Endothelial cell (in vitro differentiated cells): ENCODE measurements at regions not wholly inside any gene's neighbourhood (a gene's known extent, or its start where the extent isn't known, plus 50 kb on each side); places are given as distances from the start of the nearest gene placed in this dataset.

Source experiments
- DNase-seq: peaks from one replicate; pipeline ENCODE4 v3.0.0; 2021; ENCODE audit warnings: low spot score
- H3K27ac Mint-ChIP-seq: one replicate; pipeline ENCODE4 v1.8.0; 2021; ENCODE audit warnings: mixed read lengths, inconsistent platforms; ENCODE audit not compliant: unreplicated experiment
- H3K27me3 Mint-ChIP-seq: one replicate; pipeline ENCODE4 v1.8.0; 2021; ENCODE audit warnings: mild to moderate bottlenecking, moderate library complexity, mixed read lengths, inconsistent platforms; ENCODE audit not compliant: unreplicated experiment
- H3K36me3 Mint-ChIP-seq: one replicate; pipeline ENCODE4 v1.8.0; 2021; ENCODE audit warnings: mild to moderate bottlenecking, low read depth, mixed read lengths, inconsistent platforms; ENCODE audit not compliant: unreplicated experiment
- H3K4me1 Mint-ChIP-seq: one replicate; pipeline ENCODE4 v1.8.0; 2021; ENCODE audit warnings: mild to moderate bottlenecking, mixed read lengths, inconsistent platforms; ENCODE audit not compliant: unreplicated experiment
- H3K4me3 Mint-ChIP-seq: one replicate; pipeline ENCODE4 v1.8.0; 2021; ENCODE audit warnings: mild to moderate bottlenecking, mixed read lengths, inconsistent platforms; ENCODE audit not compliant: unreplicated experiment
- H3K9me3 Mint-ChIP-seq: one replicate; pipeline ENCODE4 v1.8.0; 2021; ENCODE audit warnings: mixed read lengths, inconsistent platforms; ENCODE audit not compliant: unreplicated experiment
- CTCF ChIP-seq: fragments of 200-600 bp; sonication (generic); IDR thresholded peaks from one replicate; pipeline ENCODE4 v1.5.0; 2021; ENCODE audit warnings: antibody characterized with exemption; ENCODE audit not compliant: unreplicated experiment

DNA sequence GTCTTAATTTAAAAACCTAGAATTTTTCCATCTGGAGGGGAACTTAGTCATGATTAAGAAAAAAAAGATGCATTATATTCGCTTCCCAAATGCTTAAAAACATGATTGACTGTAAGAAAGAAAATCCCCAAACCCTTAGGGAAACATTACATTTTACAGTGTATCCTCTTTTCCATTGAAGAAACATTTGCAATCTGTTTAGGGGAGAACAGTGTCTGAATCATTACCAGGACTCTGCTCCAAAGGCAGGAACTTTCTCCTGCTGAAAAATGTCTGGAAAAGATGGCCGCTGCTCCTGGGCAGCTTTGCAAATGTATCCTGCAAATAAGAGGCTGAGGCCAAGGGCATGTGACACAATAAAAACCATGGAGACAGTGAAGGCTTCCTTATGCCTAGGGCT lies 173.7 kb downstream of the BUB3 start:
- no peak for TF ChIP-seq CTCF
- Mint-ChIP-seq H3K36me3 (peaks cover 11% of the 10 kb centered on the region), H3K4me3 (no peak overlapping the region), H3K9me3 (no peaks in the 10 kb centered on the region), H3K27me3 (no peaks in the 10 kb centered on the region), H3K4me1 (no peaks in the 10 kb centered on the region), H3K27ac (no peak overlapping the region)
- no peak for DNase-seq

GRCh38 chr10:123331438-123331837 lies 177.2 kb downstream of the BUB3 start:
- Mint-ChIP-seq H3K27ac (no peak overlapping the region), H3K4me1 (no peaks in the 10 kb centered on the region), H3K4me3 (no peak overlapping the region), H3K9me3 (no peaks in the 10 kb centered on the region), H3K27me3 (no peaks in the 10 kb centered on the region), H3K36me3 (no peaks in the 10 kb centered on the region)
- TF ChIP-seq CTCF: no peak
- no peak for DNase-seq

GRCh38 chr10:123346581-123346980 lies 192.4 kb downstream of the BUB3 start:
- no peak overlapping the region for H3K27ac Mint-ChIP-seq
- H3K9me3 Mint-ChIP-seq: no peaks in the 10 kb centered on the region
- H3K36me3 Mint-ChIP-seq: no peaks in the 10 kb centered on the region
- no peak for DNase-seq
- H3K27me3 Mint-ChIP-seq: no peaks in the 10 kb centered on the region
- no peak overlapping the region for H3K4me3 Mint-ChIP-seq
- no peak for TF ChIP-seq CTCF
- peaks cover 4% of the 10 kb centered on the region for H3K4me1 Mint-ChIP-seq

DNA sequence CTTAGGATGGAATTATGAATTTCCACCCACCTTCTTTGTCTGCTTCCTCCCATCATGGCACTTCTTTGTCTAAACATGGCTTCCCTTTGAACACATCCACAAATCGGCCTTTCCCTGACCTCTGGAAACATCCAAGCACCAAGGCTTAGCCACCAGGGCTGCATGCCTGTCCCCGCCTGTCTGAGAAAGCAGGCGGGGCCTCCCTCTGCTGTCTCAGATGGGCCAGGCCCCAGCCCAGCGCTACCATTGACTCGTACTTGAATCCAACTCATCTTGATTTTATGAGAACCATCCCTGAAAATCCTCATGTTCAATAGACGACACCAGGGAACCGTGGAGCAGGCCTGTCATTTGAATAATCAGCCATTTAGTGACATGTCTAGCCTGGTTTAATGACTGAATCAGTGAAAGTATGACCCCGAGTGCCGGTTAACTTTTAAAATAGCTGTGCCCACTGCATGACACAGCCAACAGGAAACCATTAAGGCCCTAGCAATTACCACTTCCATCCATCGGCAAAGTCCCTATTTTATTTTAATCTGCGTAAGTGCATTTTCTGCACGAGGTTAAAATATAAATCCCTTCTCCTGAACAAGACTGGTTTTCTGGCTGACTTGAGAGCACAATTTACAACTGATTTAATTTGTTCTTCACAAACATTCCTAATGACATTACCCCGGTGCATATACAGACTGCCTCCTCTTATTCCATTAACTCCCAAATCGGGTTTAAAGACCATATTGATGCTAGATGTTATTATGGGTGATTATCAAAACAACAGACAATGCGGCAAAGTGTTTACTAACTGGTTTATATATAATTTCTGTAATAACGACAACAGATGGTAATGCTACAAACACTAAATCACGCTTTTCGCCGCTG lies 194.7 kb downstream of the BUB3 start:
- TF ChIP-seq CTCF: no peak
- H3K9me3 Mint-ChIP-seq: no peaks in the 10 kb centered on the region
- H3K27ac Mint-ChIP-seq: no peak overlapping the region
- no peaks in the 10 kb centered on the region for H3K27me3 Mint-ChIP-seq
- peaks cover 4% of the 10 kb centered on the region for H3K4me1 Mint-ChIP-seq
- no peak for DNase-seq
- H3K4me3 Mint-ChIP-seq: no peak overlapping the region
- no peaks in the 10 kb centered on the region for H3K36me3 Mint-ChIP-seq

- no peaks in the 10 kb centered on the region for H3K9me3 Mint-ChIP-seq
- H3K27me3 Mint-ChIP-seq: no peaks in the 10 kb centered on the region
- H3K4me1 Mint-ChIP-seq: no peaks in the 10 kb centered on the region
- TF ChIP-seq CTCF: no peak
- no peak overlapping the region for H3K27ac Mint-ChIP-seq
- DNase-seq: no peak
- H3K4me3 Mint-ChIP-seq: no peak overlapping the region
- no peaks in the 10 kb centered on the region for H3K36me3 Mint-ChIP-seq
Measured at GRCh38 chr10:123351715-123352114, 197.5 kb downstream of the BUB3 start.
